ENCODE measurements at regions not wholly inside any gene's neighbourhood (a gene's known extent, or its start where the extent isn't known, plus 50 kb on each side); places are given as distances from the start of the nearest gene placed in this dataset.
"Not testable (repeated sequence)": the region's sequence is repeated elsewhere in the genome, so short reads cannot be mapped to it uniquely, and the experiment has no call there.

GRCh38 chr4:165774326-165774725 is 98.7 kb upstream of the TLL1 start:
- DNase-seq (ENCODE audit: low read depth): no peak

GRCh38 chr4:165779950-165780670 is 92.9 kb upstream of the TLL1 start:
- DNase-seq (ENCODE audit: low read depth): peak; percentile 12

GRCh38 chr4:165780735-165781134 is 92.3 kb upstream of the TLL1 start:
- no peak for DNase-seq (ENCODE audit: low read depth)

- DNase-seq (ENCODE audit: low read depth): no peak
Observed at GRCh38 chr4:165782623-165783022, 90.4 kb upstream of the TLL1 start.

- DNase-seq (ENCODE audit: low read depth): no peak
Observed at GRCh38 chr4:165783626-165784025, 89.4 kb upstream of the TLL1 start.

GRCh38 chr4:165784672-165785071 is 88.4 kb upstream of the TLL1 start:
- no peak for DNase-seq (ENCODE audit: low read depth)

GRCh38 chr4:165785337-165785736 is 87.7 kb upstream of the TLL1 start:
- DNase-seq (ENCODE audit: low read depth): no peak

- DNase-seq (ENCODE audit: low read depth): no peak
Observed at GRCh38 chr4:165787516-165788274, 85.3 kb upstream of the TLL1 start.

GRCh38 chr4:165788686-165789463 is 84.2 kb upstream of the TLL1 start:
- no peak for DNase-seq (ENCODE audit: low read depth)

GRCh38 chr4:165793236-165793635 is 79.8 kb upstream of the TLL1 start:
- no peak for DNase-seq (ENCODE audit: low read depth)

GRCh38 chr4:165794834-165795233 is 78.2 kb upstream of the TLL1 start:
- DNase-seq (ENCODE audit: low read depth): no peak

- no peak for DNase-seq (ENCODE audit: low read depth)
Observed at GRCh38 chr4:165799384-165799815, 73.6 kb upstream of the TLL1 start.

GRCh38 chr4:165802452-165802851 is 70.6 kb upstream of the TLL1 start:
- DNase-seq (ENCODE audit: low read depth): no peak

- no peak for DNase-seq (ENCODE audit: low read depth)
Observed at GRCh38 chr4:165803005-165803404, 70.0 kb upstream of the TLL1 start.

GRCh38 chr4:165805406-165805805 is 67.6 kb upstream of the TLL1 start:
- DNase-seq (ENCODE audit: low read depth): no peak

GRCh38 chr4:165806613-165807012 is 66.4 kb upstream of the TLL1 start:
- no peak for DNase-seq (ENCODE audit: low read depth)

GRCh38 chr4:165810726-165811125 is 62.3 kb upstream of the TLL1 start:
- DNase-seq (ENCODE audit: low read depth): no peak

- DNase-seq (ENCODE audit: low read depth): no peak
Observed at GRCh38 chr4:165813606-165814005, 59.4 kb upstream of the TLL1 start.

GRCh38 chr4:165814256-165815020 is 58.6 kb upstream of the TLL1 start:
- DNase-seq (ENCODE audit: low read depth): no peak

GRCh38 chr4:165819126-165819525 is 53.9 kb upstream of the TLL1 start:
- not testable (repeated sequence) for DNase-seq (ENCODE audit: low read depth)

All from stromal cell of bone marrow (primary cell).